GM13977 (cell line): ENCODE measurements at regions not wholly inside any gene's neighbourhood (a gene's known extent, or its start where the extent isn't known, plus 50 kb on each side); places are given as distances from the start of the nearest gene placed in this dataset.

Experiments
- DNase-seq: peaks from one replicate; pipeline ENCODE4 v3.0.0; 2012; ENCODE audit warnings: low spot score
- in situ Hi-C: fragments of 300-500 bp; cut with MboI; formaldehyde crosslinking; loops from one replicate; pipeline ENCODE4 v1.12.0; 2022; ENCODE audit warnings: low sequenced_read_pairs, low pct_unique_long_range_greater_than_20kb, mixed read lengths, inconsistent platforms; ENCODE audit not compliant: unreplicated experiment
- TF ChIP-seq, protein P1 (sequence below): IDR thresholded peaks from 2 replicates; pipeline ENCODE4 v1.5.1; 2012; ENCODE audit warnings: mild to moderate bottlenecking, control low read depth; ENCODE audit not compliant: insufficient read depth; ENCODE audit errors: extremely low read depth, missing control alignments

- no peak for DNase-seq
- TF ChIP-seq, protein P1, sequence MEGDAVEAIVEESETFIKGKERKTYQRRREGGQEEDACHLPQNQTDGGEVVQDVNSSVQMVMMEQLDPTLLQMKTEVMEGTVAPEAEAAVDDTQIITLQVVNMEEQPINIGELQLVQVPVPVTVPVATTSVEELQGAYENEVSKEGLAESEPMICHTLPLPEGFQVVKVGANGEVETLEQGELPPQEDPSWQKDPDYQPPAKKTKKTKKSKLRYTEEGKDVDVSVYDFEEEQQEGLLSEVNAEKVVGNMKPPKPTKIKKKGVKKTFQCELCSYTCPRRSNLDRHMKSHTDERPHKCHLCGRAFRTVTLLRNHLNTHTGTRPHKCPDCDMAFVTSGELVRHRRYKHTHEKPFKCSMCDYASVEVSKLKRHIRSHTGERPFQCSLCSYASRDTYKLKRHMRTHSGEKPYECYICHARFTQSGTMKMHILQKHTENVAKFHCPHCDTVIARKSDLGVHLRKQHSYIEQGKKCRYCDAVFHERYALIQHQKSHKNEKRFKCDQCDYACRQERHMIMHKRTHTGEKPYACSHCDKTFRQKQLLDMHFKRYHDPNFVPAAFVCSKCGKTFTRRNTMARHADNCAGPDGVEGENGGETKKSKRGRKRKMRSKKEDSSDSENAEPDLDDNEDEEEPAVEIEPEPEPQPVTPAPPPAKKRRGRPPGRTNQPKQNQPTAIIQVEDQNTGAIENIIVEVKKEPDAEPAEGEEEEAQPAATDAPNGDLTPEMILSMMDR = no peak
- in situ Hi-C loops = no loop called here
Measured at GRCh38 chr10:83816942-83817341, 322.4 kb upstream of the GHITM start.

DNA sequence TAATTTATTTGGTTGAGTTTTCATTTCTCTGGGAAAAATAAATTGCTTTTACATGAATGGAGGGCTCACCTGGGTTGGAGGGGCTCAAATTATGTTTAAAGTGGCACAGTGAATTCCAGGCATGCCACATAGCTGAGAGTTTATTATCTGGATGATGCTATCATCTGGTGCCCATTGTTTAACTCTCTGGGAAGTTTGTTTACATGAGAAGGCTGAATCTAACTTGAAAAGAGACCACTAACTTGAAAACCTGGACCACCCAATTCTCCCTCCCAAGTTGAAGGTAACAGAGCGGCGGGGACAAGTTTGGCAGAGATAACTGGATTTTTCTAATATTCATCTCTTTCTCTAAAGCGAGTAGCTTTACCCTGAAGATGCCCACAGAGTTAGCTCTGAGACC is 321.5 kb upstream of the GHITM start:
- DNase-seq = no peak
- in situ Hi-C loops = no loop called here
- TF ChIP-seq, protein P1 = no peak

DNA sequence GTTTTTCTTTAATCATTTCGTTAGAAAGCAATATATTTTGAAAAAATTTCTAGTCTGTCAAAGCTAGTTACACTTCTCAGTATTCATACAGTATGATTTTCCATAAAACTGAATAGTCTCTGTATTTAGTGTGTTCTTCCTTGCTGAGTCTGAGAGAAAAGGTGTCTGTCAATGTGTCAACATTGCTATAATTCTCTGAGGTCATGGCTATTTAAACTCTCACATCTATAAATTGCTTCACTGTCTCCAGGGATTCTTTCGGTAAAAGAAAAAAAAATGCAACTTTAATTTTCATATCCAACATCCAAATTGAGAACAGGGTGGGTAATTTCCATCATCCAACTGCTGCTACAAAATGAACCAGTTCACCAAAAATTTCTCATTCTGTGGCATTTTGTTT is 319.7 kb upstream of the GHITM start:
- in situ Hi-C loops = no loop called here

GRCh38 chr10:83820033-83820432 is 319.3 kb upstream of the GHITM start:
- in situ Hi-C loops = no loop called here
- DNase-seq = no peak
- TF ChIP-seq, protein P1 = no peak

More for the DNA sequence above, 319.7 kb upstream of the GHITM start:
- TF ChIP-seq, protein P1 = no peak
- no peak for DNase-seq

DNA sequence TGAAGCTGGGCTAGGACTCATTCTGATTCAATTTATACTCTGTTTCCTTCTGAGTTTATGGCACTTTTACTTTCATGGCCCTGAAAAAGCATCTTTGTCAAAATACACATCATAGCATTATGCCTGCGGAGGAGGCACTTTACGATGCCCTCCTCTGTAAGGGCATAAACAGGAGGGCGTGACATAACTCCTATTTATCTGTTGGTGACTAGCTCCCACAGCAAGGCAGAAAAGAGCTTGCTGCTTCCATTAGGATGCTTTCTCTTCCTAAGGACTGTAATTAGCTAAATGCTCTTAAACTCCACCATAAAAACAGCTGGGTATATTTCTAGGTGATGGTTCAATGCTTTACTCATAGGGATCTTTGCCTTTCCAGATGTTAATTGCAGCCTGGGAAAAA is 315.2 kb upstream of the GHITM start:
- TF ChIP-seq, protein P1 = no peak
- no peak for DNase-seq
- in situ Hi-C loops = no loop called here

GRCh38 chr10:83834096-83834495 is 305.2 kb upstream of the GHITM start:
- TF ChIP-seq, protein P1 = no peak
- DNase-seq = no peak
- in situ Hi-C loops = no loop called here

- in situ Hi-C loops = no loop called here
- DNase-seq = no peak
- TF ChIP-seq, protein P1 = no peak
Measured at GRCh38 chr10:83835945-83836745, 303.2 kb upstream of the GHITM start.
